HG03097 (cell line): ENCODE measurements at regions not wholly inside any gene's neighbourhood (a gene's known extent, or its start where the extent isn't known, plus 50 kb on each side); places are given as distances from the start of the nearest gene placed in this dataset.

ENCODE experiments used
- ATAC-seq: cut with Tn5 transposase; IDR thresholded peaks from one replicate; pipeline ENCODE4 v1.9.1; 2021; ENCODE audit not compliant: unreplicated experiment, low FRiP score

GRCh38 chr13:30151388-30151787 is 156.0 kb downstream of the KATNAL1 start:
- ATAC-seq: no peak

GRCh38 chr13:30149248-30149647 is 158.1 kb downstream of the KATNAL1 start:
- no peak for ATAC-seq

- no peak for ATAC-seq
These were observed 158.6 kb downstream of the KATNAL1 start for GRCh38 chr13:30148786-30149185.

- no peak for ATAC-seq
These were observed 159.1 kb downstream of the KATNAL1 start for GRCh38 chr13:30148171-30148754.

GRCh38 chr13:30147421-30147820 is 159.9 kb downstream of the KATNAL1 start:
- no peak for ATAC-seq

GRCh38 chr13:30147015-30147414 is 160.3 kb downstream of the KATNAL1 start:
- ATAC-seq: no peak

GRCh38 chr13:30145709-30146367 is 161.5 kb downstream of the KATNAL1 start:
- ATAC-seq: no peak

GRCh38 chr13:30143666-30144400 is 163.5 kb downstream of the KATNAL1 start:
- no peak for ATAC-seq

- ATAC-seq: no peak
These were observed 164.7 kb downstream of the KATNAL1 start for GRCh38 chr13:30142486-30143211.

GRCh38 chr13:30141775-30142485 is 165.4 kb downstream of the KATNAL1 start:
- no peak for ATAC-seq

- ATAC-seq: no peak
These were observed 166.4 kb downstream of the KATNAL1 start for GRCh38 chr13:30140973-30141372.

GRCh38 chr13:30138511-30138910 is 168.8 kb downstream of the KATNAL1 start:
- no peak for ATAC-seq

GRCh38 chr13:30135868-30136267 is 171.5 kb downstream of the KATNAL1 start:
- no peak for ATAC-seq

GRCh38 chr13:30135351-30135750 is 172.0 kb downstream of the KATNAL1 start:
- no peak for ATAC-seq

- ATAC-seq: no peak
These were observed 172.8 kb downstream of the KATNAL1 start for GRCh38 chr13:30134578-30134977.

- no peak for ATAC-seq
These were observed 173.4 kb downstream of the KATNAL1 start for GRCh38 chr13:30133996-30134395.

- no peak for ATAC-seq
These were observed 173.8 kb downstream of the KATNAL1 start for GRCh38 chr13:30133554-30133912.

GRCh38 chr13:30132623-30133553 is 174.5 kb downstream of the KATNAL1 start:
- ATAC-seq: peak; percentile 70

- ATAC-seq: no peak
These were observed 177.9 kb downstream of the KATNAL1 start for GRCh38 chr13:30129411-30129810.

- ATAC-seq: peak; percentile 67
These were observed 178.8 kb downstream of the KATNAL1 start for GRCh38 chr13:30128591-30128990.
